ENCODE measurements at regions not wholly inside any gene's neighbourhood (a gene's known extent, or its start where the extent isn't known, plus 50 kb on each side); places are given as distances from the start of the nearest gene placed in this dataset.

- DNase-seq: no peak
Observed at GRCh38 chr1:222157612-222158011, 390.3 kb downstream of the HHIPL2 start.

GRCh38 chr1:222140206-222140605 is 398.3 kb upstream of the DUSP10 start:
- no peak for DNase-seq

GRCh38 chr1:222138095-222138494 is 396.2 kb upstream of the DUSP10 start:
- DNase-seq: no peak

- DNase-seq: no peak
Observed at GRCh38 chr1:222136869-222137268, 395.0 kb upstream of the DUSP10 start.

GRCh38 chr1:222129041-222129440 is 387.2 kb upstream of the DUSP10 start:
- DNase-seq: no peak

- DNase-seq: no peak
Observed at GRCh38 chr1:222127526-222128152, 385.8 kb upstream of the DUSP10 start.

- no peak for DNase-seq
Observed at GRCh38 chr1:222127096-222127495, 385.2 kb upstream of the DUSP10 start.

- no peak for DNase-seq
Observed at GRCh38 chr1:222126052-222126451, 384.2 kb upstream of the DUSP10 start.

- no peak for DNase-seq
Observed at GRCh38 chr1:222124602-222125001, 382.7 kb upstream of the DUSP10 start.

GRCh38 chr1:222123111-222123510 is 381.2 kb upstream of the DUSP10 start:
- no peak for DNase-seq

- DNase-seq: no peak
Observed at GRCh38 chr1:222117809-222118208, 375.9 kb upstream of the DUSP10 start.

GRCh38 chr1:222114536-222115156 is 372.8 kb upstream of the DUSP10 start:
- no peak for DNase-seq

- no peak for DNase-seq
Observed at GRCh38 chr1:222109836-222110235, 367.9 kb upstream of the DUSP10 start.

- no peak for DNase-seq
Observed at GRCh38 chr1:222107975-222108374, 366.1 kb upstream of the DUSP10 start.

GRCh38 chr1:222107267-222107666 is 365.4 kb upstream of the DUSP10 start:
- DNase-seq: no peak

- DNase-seq: no peak
Observed at GRCh38 chr1:222106377-222106776, 364.5 kb upstream of the DUSP10 start.

- no peak for DNase-seq
Observed at GRCh38 chr1:222105861-222106260, 364.0 kb upstream of the DUSP10 start.

- no peak for DNase-seq
Observed at GRCh38 chr1:222105393-222105737, 363.5 kb upstream of the DUSP10 start.

GRCh38 chr1:222104694-222105392 is 363.0 kb upstream of the DUSP10 start:
- DNase-seq: no peak

- no peak for DNase-seq
Observed at GRCh38 chr1:222104097-222104496, 362.2 kb upstream of the DUSP10 start.

GRCh38 chr1:222099746-222100145 is 357.9 kb upstream of the DUSP10 start:
- no peak for DNase-seq

- DNase-seq: no peak
Observed at GRCh38 chr1:222098404-222098803, 356.5 kb upstream of the DUSP10 start.

- DNase-seq: no peak
Observed at GRCh38 chr1:222097588-222097987, 355.7 kb upstream of the DUSP10 start.

GRCh38 chr1:222096883-222097282 is 355.0 kb upstream of the DUSP10 start:
- no peak for DNase-seq

- DNase-seq: no peak
Observed at GRCh38 chr1:222096476-222096772, 354.5 kb upstream of the DUSP10 start.
